ENCODE measurements at regions not wholly inside any gene's neighbourhood (a gene's known extent, or its start where the extent isn't known, plus 50 kb on each side); places are given as distances from the start of the nearest gene placed in this dataset.

- Histone ChIP-seq H3K27me3 (ENCODE audit: insufficient read depth, poor library complexity, severe bottlenecking) (no peaks in the 10 kb centered on the region), H3K4me1 (ENCODE audit: insufficient read depth, poor library complexity, severe bottlenecking) (no peaks in the 10 kb centered on the region), H3K27ac (ENCODE audit: poor library complexity, severe bottlenecking) (no peak overlapping the region), H3K36me3 (ENCODE audit: low read depth) (no peaks in the 10 kb centered on the region), H3K9me3 (ENCODE audit: severe bottlenecking) (no peaks in the 10 kb centered on the region), H3K4me3 (ENCODE audit: severe bottlenecking) (no peak overlapping the region)
- ATAC-seq (ENCODE audit: low read depth) (no peak), DNase-seq (ENCODE audit: low spot score) (no peak)
- no peak for TF ChIP-seq CTCF (IDR thresholded peaks at IDR 0.05; ENCODE audit: poor library complexity, severe bottlenecking)
Observed at GRCh38 chr21:41009398-41010100, 158.4 kb upstream of the BACE2 start.

- no peak for TF ChIP-seq CTCF (IDR thresholded peaks at IDR 0.05; ENCODE audit: poor library complexity, severe bottlenecking)
- Histone ChIP-seq H3K27me3 (ENCODE audit: insufficient read depth, poor library complexity, severe bottlenecking) (no peaks in the 10 kb centered on the region), H3K36me3 (ENCODE audit: low read depth) (no peaks in the 10 kb centered on the region), H3K4me3 (ENCODE audit: severe bottlenecking) (no peak overlapping the region), H3K4me1 (ENCODE audit: insufficient read depth, poor library complexity, severe bottlenecking) (no peaks in the 10 kb centered on the region), H3K9me3 (ENCODE audit: severe bottlenecking) (no peaks in the 10 kb centered on the region), H3K27ac (ENCODE audit: poor library complexity, severe bottlenecking) (no peak overlapping the region)
- ATAC-seq (ENCODE audit: low read depth) (no peak), DNase-seq (ENCODE audit: low spot score) (no peak)
Observed at GRCh38 chr21:41010101-41010435, 157.9 kb upstream of the BACE2 start.

GRCh38 chr21:41011098-41011731, 156.7 kb upstream of the BACE2 start:
- H3K4me3 ChIP-seq (ENCODE audit: severe bottlenecking) = no peak overlapping the region
- ATAC-seq (ENCODE audit: low read depth) (no peak), DNase-seq (ENCODE audit: low spot score) (no peak)
- H3K27me3 ChIP-seq (ENCODE audit: insufficient read depth, poor library complexity, severe bottlenecking) = no peaks in the 10 kb centered on the region
- no peaks in the 10 kb centered on the region for H3K4me1 ChIP-seq (ENCODE audit: insufficient read depth, poor library complexity, severe bottlenecking)
- no peak overlapping the region for H3K27ac ChIP-seq (ENCODE audit: poor library complexity, severe bottlenecking)
- H3K9me3 ChIP-seq (ENCODE audit: severe bottlenecking) = no peaks in the 10 kb centered on the region
- no peak for TF ChIP-seq CTCF (IDR thresholded peaks at IDR 0.05; ENCODE audit: poor library complexity, severe bottlenecking)
- H3K36me3 ChIP-seq (ENCODE audit: low read depth) = no peaks in the 10 kb centered on the region

GRCh38 chr21:41011951-41012366, 156.0 kb upstream of the BACE2 start:
- Histone ChIP-seq H3K4me3 (ENCODE audit: severe bottlenecking) (no peak overlapping the region), H3K27me3 (ENCODE audit: insufficient read depth, poor library complexity, severe bottlenecking) (no peaks in the 10 kb centered on the region), H3K36me3 (ENCODE audit: low read depth) (no peaks in the 10 kb centered on the region), H3K9me3 (ENCODE audit: severe bottlenecking) (no peaks in the 10 kb centered on the region), H3K27ac (ENCODE audit: poor library complexity, severe bottlenecking) (no peak overlapping the region), H3K4me1 (ENCODE audit: insufficient read depth, poor library complexity, severe bottlenecking) (no peaks in the 10 kb centered on the region)
- no peak for DNase-seq (ENCODE audit: low spot score)
- no peak for ATAC-seq (ENCODE audit: low read depth)
- TF ChIP-seq CTCF (IDR thresholded peaks at IDR 0.05; ENCODE audit: poor library complexity, severe bottlenecking) = no peak

GRCh38 chr21:41012425-41012824, 155.5 kb upstream of the BACE2 start:
- H3K27ac ChIP-seq (ENCODE audit: poor library complexity, severe bottlenecking) = no peak overlapping the region
- DNase-seq (ENCODE audit: low spot score) (no peak), ATAC-seq (ENCODE audit: low read depth) (no peak)
- no peaks in the 10 kb centered on the region for H3K27me3 ChIP-seq (ENCODE audit: insufficient read depth, poor library complexity, severe bottlenecking)
- no peaks in the 10 kb centered on the region for H3K36me3 ChIP-seq (ENCODE audit: low read depth)
- no peak for TF ChIP-seq CTCF (IDR thresholded peaks at IDR 0.05; ENCODE audit: poor library complexity, severe bottlenecking)
- H3K9me3 ChIP-seq (ENCODE audit: severe bottlenecking) = no peaks in the 10 kb centered on the region
- no peaks in the 10 kb centered on the region for H3K4me1 ChIP-seq (ENCODE audit: insufficient read depth, poor library complexity, severe bottlenecking)
- H3K4me3 ChIP-seq (ENCODE audit: severe bottlenecking) = no peak overlapping the region
